ENCODE measurements at regions not wholly inside any gene's neighbourhood (a gene's known extent, or its start where the extent isn't known, plus 50 kb on each side); places are given as distances from the start of the nearest gene placed in this dataset.

DNA sequence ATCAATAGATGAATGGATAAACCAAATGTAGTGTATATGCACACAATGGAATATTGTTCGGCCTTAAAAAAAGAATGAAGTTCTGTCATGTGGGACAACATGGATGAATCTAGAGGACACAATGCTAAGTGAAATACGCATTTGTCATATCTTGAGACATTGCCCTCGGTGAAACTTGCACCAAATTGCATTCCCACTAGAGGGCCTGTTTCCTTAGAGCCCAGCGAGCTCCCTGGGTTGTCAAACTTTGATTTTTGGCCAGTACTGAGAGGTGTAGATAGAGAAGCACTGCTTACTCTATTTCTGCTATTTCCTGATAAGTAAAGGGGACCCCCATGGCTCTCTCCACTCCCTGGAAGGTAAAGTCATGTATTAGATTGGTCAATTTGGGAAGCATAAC, 157.1 kb downstream of the GPAM start:
- 46 to 71% (median 56%) methylated on average over 4 of the region's 4 CpGs for WGBS, 3 donors
- peak in 1 of 2 donors; percentile 5 for DNase-seq
- no peak overlapping the region for H3K4me3 ChIP-seq (ENCODE audit: low read depth in 1 of 3, low read length in 3 of 3)
- FAIRE-seq, result no peak
- peaks cover 0 to 4% of the 10 kb centered on the region in 2 donors for H3K9me3 ChIP-seq (ENCODE audit: control insufficient read depth in 2 of 2, insufficient read depth in 1 of 2, low read depth in 1 of 2, low read length in 1 of 2)
- no peak overlapping the region for H3K27ac ChIP-seq (ENCODE audit: low read depth in 1 of 3, low read length in 2 of 3)
- H3K4me1 ChIP-seq (ENCODE audit: control insufficient read depth in 3 of 3, insufficient read depth in 2 of 3, low read depth in 1 of 3, low read length in 2 of 3), result no peaks in the 10 kb centered on the region
- no peaks in the 10 kb centered on the region for H3K27me3 ChIP-seq (ENCODE audit: control insufficient read depth in 3 of 3, insufficient read depth in 3 of 3, low read length in 3 of 3)
- no peaks in the 10 kb centered on the region for H3K36me3 ChIP-seq (ENCODE audit: control insufficient read depth in 3 of 3, insufficient read depth in 2 of 3, low read depth in 1 of 3, low read length in 3 of 3)

DNA sequence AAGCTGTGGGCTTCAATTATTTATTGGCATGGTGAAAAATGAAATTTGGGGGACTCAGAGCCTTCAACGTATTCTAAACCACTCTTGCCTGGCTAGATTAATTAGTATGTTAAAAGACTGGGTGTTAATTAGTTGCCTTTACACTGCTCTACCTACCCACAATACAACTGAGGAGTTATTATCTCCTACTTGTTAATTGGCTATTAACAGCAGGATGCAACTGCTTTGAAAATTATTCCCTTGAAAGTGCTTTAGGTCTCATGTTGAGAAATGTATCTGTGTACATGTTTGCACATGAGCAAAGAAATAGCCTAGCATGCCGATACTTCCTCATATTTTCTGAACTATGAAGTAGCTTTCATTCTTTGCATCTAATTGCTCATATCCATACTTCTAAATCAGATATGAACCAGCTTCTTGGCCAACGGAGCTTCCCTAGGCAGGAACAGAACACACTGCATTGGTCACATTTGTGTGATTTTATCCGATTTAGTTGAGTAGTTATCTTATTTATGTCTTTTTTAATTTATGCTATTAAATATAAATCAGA, 155.8 kb downstream of the GPAM start:
- no peak overlapping the region for H3K4me3 ChIP-seq (ENCODE audit: low read depth in 1 of 3, low read length in 3 of 3)
- no peaks in the 10 kb centered on the region for H3K27me3 ChIP-seq (ENCODE audit: control insufficient read depth in 3 of 3, insufficient read depth in 3 of 3, low read length in 3 of 3)
- H3K4me1 ChIP-seq (ENCODE audit: control insufficient read depth in 3 of 3, insufficient read depth in 2 of 3, low read depth in 1 of 3, low read length in 2 of 3), result no peaks in the 10 kb centered on the region
- WGBS, 3 donors, result 79 to 85% (median 85%) methylated on average over 4 of the region's 4 CpGs
- DNase-seq (no peak), FAIRE-seq (no peak)
- H3K9me3 ChIP-seq (ENCODE audit: control insufficient read depth in 2 of 2, insufficient read depth in 1 of 2, low read depth in 1 of 2, low read length in 1 of 2), result peaks cover 0 to 6% of the 10 kb centered on the region in 2 donors
- H3K27ac ChIP-seq (ENCODE audit: low read depth in 1 of 3, low read length in 2 of 3), result no peak overlapping the region
- no peaks in the 10 kb centered on the region for H3K36me3 ChIP-seq (ENCODE audit: control insufficient read depth in 3 of 3, insufficient read depth in 2 of 3, low read depth in 1 of 3, low read length in 3 of 3)

DNA sequence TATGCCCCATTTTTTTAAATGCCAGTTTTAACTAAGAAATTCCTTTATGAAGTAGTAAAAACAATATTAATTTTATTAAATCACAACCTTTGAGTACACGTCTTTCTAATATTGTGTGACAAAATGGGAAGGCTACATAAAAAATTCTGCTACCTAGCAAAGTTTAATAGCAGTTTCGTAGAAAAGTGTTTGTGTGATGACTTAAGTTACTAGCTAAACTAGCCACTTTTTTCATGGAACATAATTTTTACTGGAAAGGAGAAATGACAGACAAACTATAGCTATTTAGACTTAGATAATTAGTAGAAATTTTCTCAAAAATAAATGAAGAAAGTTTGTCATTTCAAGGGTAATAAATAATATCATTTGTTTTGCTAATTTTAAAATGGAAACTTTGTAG, 153.1 kb downstream of the GPAM start:
- FAIRE-seq (no peak), DNase-seq (no peak)
- peaks cover 0 to 6% of the 10 kb centered on the region in 2 donors for H3K9me3 ChIP-seq (ENCODE audit: control insufficient read depth in 2 of 2, insufficient read depth in 1 of 2, low read depth in 1 of 2, low read length in 1 of 2)
- H3K27ac ChIP-seq (ENCODE audit: low read depth in 1 of 3, low read length in 2 of 3), result no peak overlapping the region
- H3K27me3 ChIP-seq (ENCODE audit: control insufficient read depth in 3 of 3, insufficient read depth in 3 of 3, low read length in 3 of 3), result no peaks in the 10 kb centered on the region
- WGBS, 3 donors, result 70 to 76% (median 76%) methylated on average over 2 of the region's 2 CpGs
- no peaks in the 10 kb centered on the region for H3K4me1 ChIP-seq (ENCODE audit: control insufficient read depth in 3 of 3, insufficient read depth in 2 of 3, low read depth in 1 of 3, low read length in 2 of 3)
- H3K4me3 ChIP-seq (ENCODE audit: low read depth in 1 of 3, low read length in 3 of 3), result no peak overlapping the region
- no peaks in the 10 kb centered on the region for H3K36me3 ChIP-seq (ENCODE audit: control insufficient read depth in 3 of 3, insufficient read depth in 2 of 3, low read depth in 1 of 3, low read length in 3 of 3)

DNA sequence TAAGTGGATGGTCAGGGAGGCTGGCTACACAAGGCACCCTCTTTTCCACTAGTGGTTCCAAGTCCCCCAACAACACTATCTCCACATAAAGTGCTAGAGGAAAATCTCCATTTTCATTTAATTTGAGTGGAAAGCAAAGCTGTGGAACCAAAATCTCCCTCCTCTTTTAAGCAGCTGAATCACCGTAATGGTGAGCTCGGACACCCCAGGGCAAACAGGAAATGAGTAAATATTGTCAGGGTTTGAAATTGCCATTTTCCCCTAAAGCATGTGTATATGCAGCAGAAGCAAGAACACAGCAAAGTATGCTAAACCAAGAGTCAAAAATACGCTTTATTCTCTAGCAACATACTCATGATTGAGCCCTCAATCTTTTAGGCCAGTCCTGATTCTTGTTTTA, 143.7 kb downstream of the GPAM start:
- no peak for FAIRE-seq
- H3K27me3 ChIP-seq (ENCODE audit: control insufficient read depth in 3 of 3, insufficient read depth in 3 of 3, low read length in 3 of 3), result no peaks in the 10 kb centered on the region
- DNase-seq, result no peak
- WGBS, 3 donors, result 59 to 67% (median 67%) methylated on average over 3 of the region's 3 CpGs
- H3K9me3 ChIP-seq (ENCODE audit: control insufficient read depth in 2 of 2, insufficient read depth in 1 of 2, low read depth in 1 of 2, low read length in 1 of 2), result peaks cover 0 to 4% of the 10 kb centered on the region in 2 donors
- no peak overlapping the region for H3K4me3 ChIP-seq (ENCODE audit: low read depth in 1 of 3, low read length in 3 of 3)
- no peaks in the 10 kb centered on the region for H3K36me3 ChIP-seq (ENCODE audit: control insufficient read depth in 3 of 3, insufficient read depth in 2 of 3, low read depth in 1 of 3, low read length in 3 of 3)
- no peaks in the 10 kb centered on the region for H3K4me1 ChIP-seq (ENCODE audit: control insufficient read depth in 3 of 3, insufficient read depth in 2 of 3, low read depth in 1 of 3, low read length in 2 of 3)
- H3K27ac ChIP-seq (ENCODE audit: low read depth in 1 of 3, low read length in 2 of 3), result no peak overlapping the region

DNA sequence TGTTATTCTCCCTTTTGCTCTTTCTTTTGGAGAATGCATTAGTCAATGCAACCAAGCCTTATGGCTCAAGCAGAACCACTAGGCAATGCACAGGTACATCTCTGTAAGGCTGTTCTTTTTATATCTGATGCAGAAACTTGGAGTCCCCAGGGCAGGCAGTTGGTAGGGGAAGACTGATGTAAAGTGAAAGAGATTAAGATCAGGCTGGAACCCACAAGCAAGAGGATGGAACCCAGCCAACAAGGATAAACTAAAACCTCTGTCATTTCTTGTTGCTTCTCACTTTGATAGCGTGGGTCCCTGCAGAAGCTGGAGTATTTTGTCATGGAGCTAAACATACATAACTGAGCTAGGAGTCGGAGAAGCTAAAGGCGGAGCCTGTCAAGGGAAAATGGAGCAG, 142.9 kb downstream of the GPAM start:
- no peak overlapping the region for H3K4me3 ChIP-seq (ENCODE audit: low read depth in 1 of 3, low read length in 3 of 3)
- H3K27me3 ChIP-seq (ENCODE audit: control insufficient read depth in 3 of 3, insufficient read depth in 3 of 3, low read length in 3 of 3), result no peaks in the 10 kb centered on the region
- FAIRE-seq (no peak), DNase-seq (no peak)
- no peaks in the 10 kb centered on the region for H3K4me1 ChIP-seq (ENCODE audit: control insufficient read depth in 3 of 3, insufficient read depth in 2 of 3, low read depth in 1 of 3, low read length in 2 of 3)
- no peak overlapping the region for H3K27ac ChIP-seq (ENCODE audit: low read depth in 1 of 3, low read length in 2 of 3)
- 78 to 82% (median 81%) methylated on average over 3 of the region's 3 CpGs for WGBS, 3 donors
- H3K9me3 ChIP-seq (ENCODE audit: control insufficient read depth in 2 of 2, insufficient read depth in 1 of 2, low read depth in 1 of 2, low read length in 1 of 2), result peaks cover 0 to 4% of the 10 kb centered on the region in 2 donors
- H3K36me3 ChIP-seq (ENCODE audit: control insufficient read depth in 3 of 3, insufficient read depth in 2 of 3, low read depth in 1 of 3, low read length in 3 of 3), result no peaks in the 10 kb centered on the region

DNA sequence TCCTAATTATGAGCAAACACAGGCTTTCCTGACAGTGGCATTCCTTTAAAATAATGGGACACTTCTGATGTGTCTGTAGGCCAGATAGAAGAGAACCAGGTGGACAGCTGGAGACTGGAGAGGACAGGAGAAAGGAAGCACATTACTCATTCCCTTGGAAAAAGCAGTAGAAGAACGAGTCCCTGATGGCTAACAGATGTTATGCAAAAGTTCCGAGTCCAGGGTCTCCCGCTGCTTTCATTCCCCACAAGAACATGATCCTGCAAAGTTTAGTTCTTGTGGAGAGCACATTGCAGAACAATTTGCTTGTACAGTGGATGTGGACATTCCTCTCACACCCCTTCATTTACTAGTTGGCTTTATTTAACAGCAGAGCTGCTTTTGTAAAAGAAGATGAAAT, 137.6 kb downstream of the GPAM start:
- H3K4me1 ChIP-seq (ENCODE audit: control insufficient read depth in 3 of 3, insufficient read depth in 2 of 3, low read depth in 1 of 3, low read length in 2 of 3), result no peaks in the 10 kb centered on the region
- no peak for DNase-seq
- H3K36me3 ChIP-seq (ENCODE audit: control insufficient read depth in 3 of 3, insufficient read depth in 2 of 3, low read depth in 1 of 3, low read length in 3 of 3), result no peaks in the 10 kb centered on the region
- no peak for FAIRE-seq
- no peaks in the 10 kb centered on the region for H3K27me3 ChIP-seq (ENCODE audit: control insufficient read depth in 3 of 3, insufficient read depth in 3 of 3, low read length in 3 of 3)
- WGBS, 3 donors, result 61 to 76% (median 71%) methylated on average over 3 of the region's 3 CpGs
- H3K9me3 ChIP-seq (ENCODE audit: control insufficient read depth in 2 of 2, insufficient read depth in 1 of 2, low read depth in 1 of 2, low read length in 1 of 2), result peaks cover 0 to 1% of the 10 kb centered on the region in 2 donors
- no peak overlapping the region for H3K27ac ChIP-seq (ENCODE audit: low read depth in 1 of 3, low read length in 2 of 3)
- no peak overlapping the region for H3K4me3 ChIP-seq (ENCODE audit: low read depth in 1 of 3, low read length in 3 of 3)

DNA sequence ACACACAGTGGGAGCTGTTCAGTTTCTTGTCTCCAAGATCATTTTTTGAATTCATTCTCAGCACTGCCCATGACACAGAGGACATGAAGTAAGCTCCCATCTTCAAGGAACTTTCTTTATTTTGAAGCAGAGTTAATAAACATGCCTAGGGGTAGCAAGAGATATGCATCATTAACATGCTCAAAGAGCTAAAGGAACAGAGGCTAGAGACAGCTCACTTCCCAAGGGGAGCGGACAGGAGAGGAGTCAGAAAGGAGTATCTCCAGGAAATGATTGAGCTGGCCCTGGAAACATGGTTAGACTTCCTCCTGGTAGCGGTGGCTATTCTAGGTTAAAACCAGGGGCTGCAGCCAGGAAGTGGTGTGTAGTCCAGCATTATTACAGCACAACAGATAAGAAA, 135.9 kb downstream of the GPAM start:
- Histone ChIP-seq H3K27me3 (ENCODE audit: control insufficient read depth in 3 of 3, insufficient read depth in 3 of 3, low read length in 3 of 3) (no peaks in the 10 kb centered on the region), H3K27ac (ENCODE audit: low read depth in 1 of 3, low read length in 2 of 3) (no peak overlapping the region), H3K4me3 (ENCODE audit: low read depth in 1 of 3, low read length in 3 of 3) (no peak overlapping the region), H3K4me1 (ENCODE audit: control insufficient read depth in 3 of 3, insufficient read depth in 2 of 3, low read depth in 1 of 3, low read length in 2 of 3) (no peaks in the 10 kb centered on the region), H3K9me3 (ENCODE audit: control insufficient read depth in 2 of 2, insufficient read depth in 1 of 2, low read depth in 1 of 2, low read length in 1 of 2) (no peaks in the 10 kb centered on the region), H3K36me3 (ENCODE audit: control insufficient read depth in 3 of 3, insufficient read depth in 2 of 3, low read depth in 1 of 3, low read length in 3 of 3) (no peaks in the 10 kb centered on the region)
- 31 to 86% (median 36%) methylated on average over 1 to 2 of the region's 2 CpGs for WGBS, 3 donors
- FAIRE-seq, result no peak
- no peak for DNase-seq

DNA sequence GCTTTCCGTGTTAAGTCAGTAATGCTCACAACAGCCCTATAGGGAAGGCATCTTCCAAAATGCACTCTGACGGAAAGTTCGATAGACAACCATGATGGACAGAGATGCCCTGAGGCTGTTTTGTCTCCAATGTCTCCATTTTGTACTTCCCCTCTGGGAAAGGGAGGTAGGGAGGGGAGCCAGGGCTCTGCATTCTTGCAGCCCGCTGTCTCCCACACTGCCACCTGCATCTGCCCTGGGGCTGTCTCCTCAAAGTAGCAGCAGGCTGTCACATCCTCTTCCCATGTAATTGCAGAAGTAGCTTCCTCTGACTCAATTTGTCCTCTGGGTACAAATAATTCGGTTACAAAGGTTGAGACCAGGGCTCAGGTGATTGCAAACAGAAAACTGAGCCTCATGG, 131.4 kb downstream of the GPAM start:
- H3K27ac ChIP-seq (ENCODE audit: low read depth in 1 of 3, low read length in 2 of 3), result no peak overlapping the region
- H3K27me3 ChIP-seq (ENCODE audit: control insufficient read depth in 3 of 3, insufficient read depth in 3 of 3, low read length in 3 of 3), result no peaks in the 10 kb centered on the region
- no peak for DNase-seq
- FAIRE-seq, result no peak
- 71 to 76% (median 74%) methylated on average over 5 of the region's 5 CpGs for WGBS, 3 donors
- no peaks in the 10 kb centered on the region for H3K36me3 ChIP-seq (ENCODE audit: control insufficient read depth in 3 of 3, insufficient read depth in 2 of 3, low read depth in 1 of 3, low read length in 3 of 3)
- H3K4me1 ChIP-seq (ENCODE audit: control insufficient read depth in 3 of 3, insufficient read depth in 2 of 3, low read depth in 1 of 3, low read length in 2 of 3), result no peaks in the 10 kb centered on the region
- no peaks in the 10 kb centered on the region for H3K9me3 ChIP-seq (ENCODE audit: control insufficient read depth in 2 of 2, insufficient read depth in 1 of 2, low read depth in 1 of 2, low read length in 1 of 2)
- no peak overlapping the region for H3K4me3 ChIP-seq (ENCODE audit: low read depth in 1 of 3, low read length in 3 of 3)

DNA sequence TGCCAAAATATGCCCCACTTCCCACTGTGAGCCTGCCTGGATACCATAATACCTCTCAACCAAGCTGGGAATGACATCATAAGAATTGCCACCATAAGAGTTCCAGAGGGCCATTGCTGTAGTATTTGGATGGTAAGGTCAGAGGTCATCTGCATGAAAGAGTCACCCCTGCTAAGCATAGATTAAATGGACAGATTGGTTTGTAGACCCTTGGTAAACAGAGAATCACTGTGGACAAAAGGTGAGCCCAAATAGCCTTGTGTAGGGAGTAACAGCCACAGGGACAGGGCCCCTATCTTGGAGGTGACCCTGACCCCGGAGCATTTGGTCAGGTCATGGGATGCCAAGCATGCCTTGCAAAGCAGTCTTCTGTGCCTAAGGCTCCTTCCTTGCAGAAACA, 129.7 kb downstream of the GPAM start:
- H3K36me3 ChIP-seq (ENCODE audit: control insufficient read depth in 3 of 3, insufficient read depth in 2 of 3, low read depth in 1 of 3, low read length in 3 of 3), result no peaks in the 10 kb centered on the region
- H3K27ac ChIP-seq (ENCODE audit: low read depth in 1 of 3, low read length in 2 of 3), result no peak overlapping the region
- no peaks in the 10 kb centered on the region for H3K9me3 ChIP-seq (ENCODE audit: control insufficient read depth in 2 of 2, insufficient read depth in 1 of 2, low read depth in 1 of 2, low read length in 1 of 2)
- H3K4me3 ChIP-seq (ENCODE audit: low read depth in 1 of 3, low read length in 3 of 3), result no peak overlapping the region
- FAIRE-seq (no peak), DNase-seq (no peak)
- H3K4me1 ChIP-seq (ENCODE audit: control insufficient read depth in 3 of 3, insufficient read depth in 2 of 3, low read depth in 1 of 3, low read length in 2 of 3), result no peaks in the 10 kb centered on the region
- WGBS, 3 donors, result 36 to 64% (median 62%) methylated on average over 1 of the region's 1 CpG
- H3K27me3 ChIP-seq (ENCODE audit: control insufficient read depth in 3 of 3, insufficient read depth in 3 of 3, low read length in 3 of 3), result no peaks in the 10 kb centered on the region

Data from small intestine (tissue), 7 donors.